ENCODE measurements at regions not wholly inside any gene's neighbourhood (a gene's known extent, or its start where the extent isn't known, plus 50 kb on each side); places are given as distances from the start of the nearest gene placed in this dataset.

DNA sequence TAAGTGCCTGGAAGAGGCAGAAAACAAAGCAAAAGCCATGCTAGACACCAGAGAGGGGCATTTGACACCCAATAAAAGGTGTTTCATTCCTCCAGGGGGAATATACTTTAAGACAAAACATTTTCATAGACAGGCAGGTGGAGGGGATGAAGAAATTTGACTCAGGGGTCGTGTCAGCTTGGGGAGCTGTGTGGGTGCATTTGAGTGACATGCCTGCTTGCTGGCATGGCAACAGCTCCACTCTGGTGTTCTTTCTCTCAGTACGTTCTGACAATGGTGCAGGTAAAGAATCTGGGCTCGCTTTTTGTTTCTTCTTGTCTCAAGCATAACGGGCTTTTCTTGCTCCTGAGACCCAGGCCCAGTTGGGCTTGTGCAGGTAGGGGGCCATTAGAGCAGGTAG, 292.9 kb upstream of the ATP10A start:
- Histone ChIP-seq H3K9me2 (ENCODE audit: insufficient read depth, low read length) (no peaks in the 10 kb centered on the region), H3K4me3 (ENCODE audit: low read length) (peak overlapping the region; percentile 37), H3K27ac (ENCODE audit: low read length) (peak overlapping the region; percentile 84), H3K4me2 (ENCODE audit: low read length) (peak overlapping the region; percentile 20), H3K9me3 (ENCODE audit: low read length) (no peaks in the 10 kb centered on the region), H3F3A (ENCODE audit: insufficient read depth, low read length, poor library complexity, severe bottlenecking) (no peaks in the 10 kb centered on the region), H3K36me3 (ENCODE audit: insufficient read depth, low read length) (no peaks in the 10 kb centered on the region), H3K27me3 (ENCODE audit: insufficient read depth, low read depth, low read length) (no peaks in the 10 kb centered on the region), H2AFZ (ENCODE audit: low read depth, low read length) (peak overlapping the region; percentile 30), H3K79me2 (replicated peaks; ENCODE audit: insufficient read depth, low read length) (no peaks in the 10 kb centered on the region), H3K9ac (ENCODE audit: low read length) (peak overlapping the region; percentile 56), H4K20me1 (ENCODE audit: insufficient read depth) (no peaks in the 10 kb centered on the region)
- peak; percentile 51 for TF ChIP-seq EP300 (conservative IDR thresholded peaks at IDR 0.05; ENCODE audit: poor library complexity, severe bottlenecking)
- no peak for TF ChIP-seq POLR2AphosphoS5 (IDR thresholded peaks at IDR 0.05)
- TF ChIP-seq, protein P1, sequence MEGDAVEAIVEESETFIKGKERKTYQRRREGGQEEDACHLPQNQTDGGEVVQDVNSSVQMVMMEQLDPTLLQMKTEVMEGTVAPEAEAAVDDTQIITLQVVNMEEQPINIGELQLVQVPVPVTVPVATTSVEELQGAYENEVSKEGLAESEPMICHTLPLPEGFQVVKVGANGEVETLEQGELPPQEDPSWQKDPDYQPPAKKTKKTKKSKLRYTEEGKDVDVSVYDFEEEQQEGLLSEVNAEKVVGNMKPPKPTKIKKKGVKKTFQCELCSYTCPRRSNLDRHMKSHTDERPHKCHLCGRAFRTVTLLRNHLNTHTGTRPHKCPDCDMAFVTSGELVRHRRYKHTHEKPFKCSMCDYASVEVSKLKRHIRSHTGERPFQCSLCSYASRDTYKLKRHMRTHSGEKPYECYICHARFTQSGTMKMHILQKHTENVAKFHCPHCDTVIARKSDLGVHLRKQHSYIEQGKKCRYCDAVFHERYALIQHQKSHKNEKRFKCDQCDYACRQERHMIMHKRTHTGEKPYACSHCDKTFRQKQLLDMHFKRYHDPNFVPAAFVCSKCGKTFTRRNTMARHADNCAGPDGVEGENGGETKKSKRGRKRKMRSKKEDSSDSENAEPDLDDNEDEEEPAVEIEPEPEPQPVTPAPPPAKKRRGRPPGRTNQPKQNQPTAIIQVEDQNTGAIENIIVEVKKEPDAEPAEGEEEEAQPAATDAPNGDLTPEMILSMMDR (IDR thresholded peaks at IDR 0.05; ENCODE audit: poor library complexity, severe bottlenecking), result no peak
- TF ChIP-seq SMC3 (conservative IDR thresholded peaks at IDR 0.05; ENCODE audit: poor library complexity), result no peak
- no peak for TF ChIP-seq EZH2 (IDR thresholded peaks at IDR 0.05; ENCODE audit: borderline replicate concordance, insufficient read depth, low read length, poor library complexity, severe bottlenecking)
- TF ChIP-seq RAD21 (conservative IDR thresholded peaks at IDR 0.05), result no peak

DNA sequence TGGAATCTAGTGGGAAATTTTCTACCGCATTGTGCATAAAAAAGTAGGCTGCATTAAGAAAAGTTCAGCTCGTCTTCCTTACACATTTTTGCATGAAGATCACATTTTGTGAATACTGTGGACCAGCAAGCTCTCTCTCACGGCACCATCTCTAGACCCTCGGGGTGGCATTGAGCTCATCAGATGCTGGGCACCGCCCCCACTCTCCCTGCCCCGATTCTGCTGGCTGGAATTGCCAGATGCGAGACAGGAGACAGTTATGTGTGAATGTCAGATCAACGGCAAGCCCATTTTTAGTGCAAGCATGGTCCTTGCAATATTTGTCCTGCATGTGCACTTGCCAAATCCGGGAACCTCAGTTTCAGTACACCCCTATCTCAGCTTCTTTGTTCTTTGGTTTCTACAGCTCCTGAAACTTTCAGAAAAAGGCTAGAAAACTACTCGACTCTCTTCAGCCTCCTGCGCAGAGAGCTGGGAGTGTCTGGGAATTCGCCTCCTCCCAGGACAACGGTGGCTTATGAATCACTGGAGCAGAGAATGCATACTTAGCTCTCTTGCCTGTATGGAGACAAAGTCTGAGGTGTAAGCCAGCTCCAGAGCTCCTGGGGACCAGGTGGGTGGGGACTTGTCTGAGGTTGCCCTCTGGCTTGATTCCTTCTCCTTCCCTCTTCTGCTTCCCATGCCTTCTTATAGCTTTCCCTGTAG, 285.2 kb upstream of the ATP10A start:
- H3K27ac ChIP-seq (ENCODE audit: low read length), result no peak overlapping the region
- no peaks in the 10 kb centered on the region for H3K27me3 ChIP-seq (ENCODE audit: insufficient read depth, low read depth, low read length)
- TF ChIP-seq MXI1 (conservative IDR thresholded peaks at IDR 0.05; ENCODE audit: poor library complexity, severe bottlenecking) (no peak), POLR2AphosphoS5 (IDR thresholded peaks at IDR 0.05) (no peak), EP300 (conservative IDR thresholded peaks at IDR 0.05; ENCODE audit: poor library complexity, severe bottlenecking) (no peak), EZH2 (IDR thresholded peaks at IDR 0.05; ENCODE audit: borderline replicate concordance, insufficient read depth, low read length, poor library complexity, severe bottlenecking) (no peak), SMC3 (conservative IDR thresholded peaks at IDR 0.05; ENCODE audit: poor library complexity) (no peak), RAD21 (conservative IDR thresholded peaks at IDR 0.05) (no peak), TAF1 (IDR thresholded peaks at IDR 0.05; ENCODE audit: low read depth) (no peak)
- TF ChIP-seq, protein P2, sequence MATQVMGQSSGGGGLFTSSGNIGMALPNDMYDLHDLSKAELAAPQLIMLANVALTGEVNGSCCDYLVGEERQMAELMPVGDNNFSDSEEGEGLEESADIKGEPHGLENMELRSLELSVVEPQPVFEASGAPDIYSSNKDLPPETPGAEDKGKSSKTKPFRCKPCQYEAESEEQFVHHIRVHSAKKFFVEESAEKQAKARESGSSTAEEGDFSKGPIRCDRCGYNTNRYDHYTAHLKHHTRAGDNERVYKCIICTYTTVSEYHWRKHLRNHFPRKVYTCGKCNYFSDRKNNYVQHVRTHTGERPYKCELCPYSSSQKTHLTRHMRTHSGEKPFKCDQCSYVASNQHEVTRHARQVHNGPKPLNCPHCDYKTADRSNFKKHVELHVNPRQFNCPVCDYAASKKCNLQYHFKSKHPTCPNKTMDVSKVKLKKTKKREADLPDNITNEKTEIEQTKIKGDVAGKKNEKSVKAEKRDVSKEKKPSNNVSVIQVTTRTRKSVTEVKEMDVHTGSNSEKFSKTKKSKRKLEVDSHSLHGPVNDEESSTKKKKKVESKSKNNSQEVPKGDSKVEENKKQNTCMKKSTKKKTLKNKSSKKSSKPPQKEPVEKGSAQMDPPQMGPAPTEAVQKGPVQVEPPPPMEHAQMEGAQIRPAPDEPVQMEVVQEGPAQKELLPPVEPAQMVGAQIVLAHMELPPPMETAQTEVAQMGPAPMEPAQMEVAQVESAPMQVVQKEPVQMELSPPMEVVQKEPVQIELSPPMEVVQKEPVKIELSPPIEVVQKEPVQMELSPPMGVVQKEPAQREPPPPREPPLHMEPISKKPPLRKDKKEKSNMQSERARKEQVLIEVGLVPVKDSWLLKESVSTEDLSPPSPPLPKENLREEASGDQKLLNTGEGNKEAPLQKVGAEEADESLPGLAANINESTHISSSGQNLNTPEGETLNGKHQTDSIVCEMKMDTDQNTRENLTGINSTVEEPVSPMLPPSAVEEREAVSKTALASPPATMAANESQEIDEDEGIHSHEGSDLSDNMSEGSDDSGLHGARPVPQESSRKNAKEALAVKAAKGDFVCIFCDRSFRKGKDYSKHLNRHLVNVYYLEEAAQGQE (IDR thresholded peaks at IDR 0.05; ENCODE audit: borderline replicate concordance), result no peak
- H3K79me2 ChIP-seq (replicated peaks; ENCODE audit: insufficient read depth, low read length), result no peaks in the 10 kb centered on the region
- H3K9me2 ChIP-seq (ENCODE audit: insufficient read depth, low read length), result no peaks in the 10 kb centered on the region
- no peaks in the 10 kb centered on the region for H3K9me3 ChIP-seq (ENCODE audit: low read length)
- H3K36me3 ChIP-seq (ENCODE audit: insufficient read depth, low read length), result no peaks in the 10 kb centered on the region
- no peaks in the 10 kb centered on the region for H3F3A ChIP-seq (ENCODE audit: insufficient read depth, low read length, poor library complexity, severe bottlenecking)
- no peak overlapping the region for H3K4me3 ChIP-seq (ENCODE audit: low read length)
- H2AFZ ChIP-seq (ENCODE audit: low read depth, low read length), result no peak overlapping the region
- H3K4me2 ChIP-seq (ENCODE audit: low read length), result no peak overlapping the region
- no peaks in the 10 kb centered on the region for H4K20me1 ChIP-seq (ENCODE audit: insufficient read depth)
- no peak overlapping the region for H3K9ac ChIP-seq (ENCODE audit: low read length)

Measured in neural cell (in vitro differentiated cells).